Caco-2 (cell line): ENCODE measurements at regions not wholly inside any gene's neighbourhood (a gene's known extent, or its start where the extent isn't known, plus 50 kb on each side); places are given as distances from the start of the nearest gene placed in this dataset.

Experiments used
- BruUV-seq: library from RNA; stranded (reverse); fragments of 400-500 nt; replicated peaks from 2 replicates; lab custom pipeline; 2021; lab: Mats Ljungman, UMichigan
- CTCF ChIA-PET: fragments of 300-600 bp; sonication (Branson Sonifier 250); formaldehyde crosslinking; loops from one replicate; lab custom pipeline; 2022; ENCODE audit warnings: antibody characterized with exemption; lab: Charles Lee
- POLR2A ChIA-PET: fragments of 300-600 bp; sonication (Branson Sonifier 250); formaldehyde crosslinking; loops from one replicate; lab custom pipeline; 2022; ENCODE audit warnings: antibody characterized with exemption; lab: Charles Lee
- DNase-seq, 2 experiments: peaks; one replicate each; pipeline versions ENCODE4 v3.0.0 to v3.0.0-alpha.2; 2020 to 2022
- H3K27me3 ChIP-seq: replicated peaks from 2 replicates; pipeline ENCODE4 v1.6.0; 2011; ENCODE audit warnings: low read length; ENCODE audit not compliant: control insufficient read depth, insufficient read depth
- H3K36me3 ChIP-seq: 2 replicates; pipeline ENCODE4 v1.5.1; 2011; ENCODE audit warnings: low read length; ENCODE audit not compliant: control insufficient read depth, insufficient read depth
- H3K4me1 ChIP-seq: fragments of 250-450 bp; sonication (Bioruptor Pico); 2 replicates; pipeline ENCODE4 v1.5.1; 2020; ENCODE audit warnings: mild to moderate bottlenecking
- H3K4me3 ChIP-seq: 2 replicates; pipeline ENCODE4 v1.5.1; 2011; ENCODE audit warnings: low read depth, mild to moderate bottlenecking, control low read depth, low read length
- H3K9me3 ChIP-seq: fragments of 250-450 bp; sonication (Bioruptor Pico); 2 replicates; pipeline ENCODE4 v1.5.1; 2020; ENCODE audit warnings: mild to moderate bottlenecking, moderate library complexity
- H3K27ac Mint-ChIP-seq: one replicate; pipeline ENCODE4 v1.8.0; 2022; ENCODE audit warnings: mixed read lengths; ENCODE audit not compliant: unreplicated experiment
- H3K27me3 Mint-ChIP-seq: one replicate; pipeline ENCODE4 v1.8.0; 2022; ENCODE audit warnings: mixed read lengths; ENCODE audit not compliant: insufficient read depth, unreplicated experiment
- H3K36me3 Mint-ChIP-seq: one replicate; pipeline ENCODE4 v1.8.0; 2022; ENCODE audit warnings: mild to moderate bottlenecking, mixed read lengths; ENCODE audit not compliant: insufficient read depth, unreplicated experiment
- H3K4me1 Mint-ChIP-seq: one replicate; pipeline ENCODE4 v1.8.0; 2022; ENCODE audit warnings: low read depth, mixed read lengths; ENCODE audit not compliant: unreplicated experiment
- H3K4me3 Mint-ChIP-seq: one replicate; pipeline ENCODE4 v1.8.0; 2022; ENCODE audit warnings: mild to moderate bottlenecking, moderate library complexity, mixed read lengths; ENCODE audit not compliant: unreplicated experiment
- H3K9me3 Mint-ChIP-seq: one replicate; pipeline ENCODE4 v1.8.0; 2022; ENCODE audit warnings: mixed read lengths; ENCODE audit not compliant: unreplicated experiment
- CTCF ChIP-seq, 2 experiments: fragments of 200-600 bp in 1 of 2; IDR thresholded peaks; 1 replicate in 1 of 2; 2 replicates in 1 of 2; pipeline versions ENCODE4 v1.5.1 to v1.8.0; 2011 to 2022; ENCODE audit warnings: antibody characterized with exemption in 1 of 2, control low read depth in 1 of 2, inconsistent platforms in 1 of 2, low read depth in 1 of 2, low read length in 1 of 2, mild to moderate bottlenecking in 1 of 2, moderate library complexity in 1 of 2; ENCODE audit not compliant: insufficient read depth in 1 of 2, severe bottlenecking in 1 of 2, unreplicated experiment in 1 of 2
- intact Hi-C: fragments of 100-400 bp; cut with micrococcal nuclease; formaldehyde crosslinking; loops from one replicate; pipeline ENCODE4 v1.10.0; 2022; ENCODE audit not compliant: unreplicated experiment

GRCh38 chr2:180319586-180320405 lies 312.7 kb upstream of the CWC22 start:
- no peak overlapping the region for H3K4me3 Mint-ChIP-seq
- Histone ChIP-seq H3K36me3 (no peaks in the 10 kb centered on the region), H3K9me3 (no peaks in the 10 kb centered on the region; the same call in 1 of the 2 replicates), H3K27me3 (no peaks in the 10 kb centered on the region), H3K4me1 (no peaks in the 10 kb centered on the region), H3K4me3 (no peak overlapping the region)
- ChIA-PET CTCF (no interaction called here), POLR2A (no interaction called here)
- intact Hi-C loops: loop anchor here (5.0 kb wide), 1 partner anchor 77 kb away; no protein-coding TSS in a partner anchor
- H3K4me1 Mint-ChIP-seq: no peaks in the 10 kb centered on the region
- no peak for TF ChIP-seq CTCF (IDR thresholded peaks at IDR 0.05; ENCODE audit: insufficient read depth in 1 of 2, low read depth in 1 of 2, low read length in 1 of 2, severe bottlenecking in 1 of 2, unreplicated experiment in 1 of 2)
- no peak for DNase-seq
- H3K27ac Mint-ChIP-seq: no peak overlapping the region
- H3K9me3 Mint-ChIP-seq: peaks cover 34% of the 10 kb centered on the region
- no peaks in the 10 kb centered on the region for H3K27me3 Mint-ChIP-seq
- no peaks in the 10 kb centered on the region for H3K36me3 Mint-ChIP-seq
- no TSS peak for BruUV-seq

GRCh38 chr2:180314086-180314485 lies 307.0 kb upstream of the CWC22 start:
- CTCF ChIA-PET: no interaction called here
- no peaks in the 10 kb centered on the region for H3K4me1 Mint-ChIP-seq
- no peak for DNase-seq
- intact Hi-C loops: no loop called here
- H3K9me3 ChIP-seq: no peaks in the 10 kb centered on the region
- no TSS peak for BruUV-seq
- no peak overlapping the region for H3K27ac Mint-ChIP-seq
- no peaks in the 10 kb centered on the region for H3K27me3 Mint-ChIP-seq
- H3K9me3 Mint-ChIP-seq: peaks cover 19% of the 10 kb centered on the region
- POLR2A ChIA-PET: no interaction called here
- no peak for TF ChIP-seq CTCF (IDR thresholded peaks at IDR 0.05; ENCODE audit: insufficient read depth in 1 of 2, low read depth in 1 of 2, low read length in 1 of 2, severe bottlenecking in 1 of 2, unreplicated experiment in 1 of 2)
- no peaks in the 10 kb centered on the region for H3K27me3 ChIP-seq
- no peak overlapping the region for H3K4me3 ChIP-seq
- no peaks in the 10 kb centered on the region for H3K36me3 ChIP-seq
- H3K4me3 Mint-ChIP-seq: no peak overlapping the region
- no peaks in the 10 kb centered on the region for H3K36me3 Mint-ChIP-seq
- H3K4me1 ChIP-seq: no peaks in the 10 kb centered on the region

GRCh38 chr2:180312542-180312941 lies 305.4 kb upstream of the CWC22 start:
- intact Hi-C loops: no loop called here
- no peak overlapping the region for H3K4me3 Mint-ChIP-seq
- no peak for TF ChIP-seq CTCF (IDR thresholded peaks at IDR 0.05; ENCODE audit: insufficient read depth in 1 of 2, low read depth in 1 of 2, low read length in 1 of 2, severe bottlenecking in 1 of 2, unreplicated experiment in 1 of 2)

More at GRCh38 chr2:180312542-180312941, 305.4 kb upstream of the CWC22 start:
- Histone ChIP-seq H3K9me3 (no peaks in the 10 kb centered on the region), H3K27me3 (no peaks in the 10 kb centered on the region), H3K36me3 (no peaks in the 10 kb centered on the region), H3K4me3 (no peak overlapping the region), H3K4me1 (no peaks in the 10 kb centered on the region)
- BruUV-seq: no TSS peak
- Mint-ChIP-seq H3K27me3 (no peaks in the 10 kb centered on the region), H3K4me1 (no peaks in the 10 kb centered on the region), H3K9me3 (peaks cover 4% of the 10 kb centered on the region), H3K36me3 (no peaks in the 10 kb centered on the region), H3K27ac (no peak overlapping the region)
- ChIA-PET POLR2A (no interaction called here), CTCF (no interaction called here)
- no peak for DNase-seq
